Neural progenitor cell (in vitro differentiated cells): ENCODE measurements at regions not wholly inside any gene's neighbourhood (a gene's known extent, or its start where the extent isn't known, plus 50 kb on each side); places are given as distances from the start of the nearest gene placed in this dataset.

Experiments
- EZH2 ChIP-seq: fragments of 200-600 bp; sonication (generic); IDR thresholded peaks from 2 replicates; pipeline ENCODE4 v1.6.1; 2017; ENCODE audit warnings: antibody characterized with exemption, mild to moderate bottlenecking, moderate library complexity
- TF ChIP-seq, protein P1 (sequence below): fragments of 200-600 bp; sonication (generic); IDR thresholded peaks from 2 replicates; pipeline ENCODE4 v1.5.1; 2017; ENCODE audit warnings: antibody characterized with exemption, mild to moderate bottlenecking

GRCh38 chr13:37168926-37169325 lies 63.5 kb upstream of the CSNK1A1L start:
- TF ChIP-seq, protein P1, sequence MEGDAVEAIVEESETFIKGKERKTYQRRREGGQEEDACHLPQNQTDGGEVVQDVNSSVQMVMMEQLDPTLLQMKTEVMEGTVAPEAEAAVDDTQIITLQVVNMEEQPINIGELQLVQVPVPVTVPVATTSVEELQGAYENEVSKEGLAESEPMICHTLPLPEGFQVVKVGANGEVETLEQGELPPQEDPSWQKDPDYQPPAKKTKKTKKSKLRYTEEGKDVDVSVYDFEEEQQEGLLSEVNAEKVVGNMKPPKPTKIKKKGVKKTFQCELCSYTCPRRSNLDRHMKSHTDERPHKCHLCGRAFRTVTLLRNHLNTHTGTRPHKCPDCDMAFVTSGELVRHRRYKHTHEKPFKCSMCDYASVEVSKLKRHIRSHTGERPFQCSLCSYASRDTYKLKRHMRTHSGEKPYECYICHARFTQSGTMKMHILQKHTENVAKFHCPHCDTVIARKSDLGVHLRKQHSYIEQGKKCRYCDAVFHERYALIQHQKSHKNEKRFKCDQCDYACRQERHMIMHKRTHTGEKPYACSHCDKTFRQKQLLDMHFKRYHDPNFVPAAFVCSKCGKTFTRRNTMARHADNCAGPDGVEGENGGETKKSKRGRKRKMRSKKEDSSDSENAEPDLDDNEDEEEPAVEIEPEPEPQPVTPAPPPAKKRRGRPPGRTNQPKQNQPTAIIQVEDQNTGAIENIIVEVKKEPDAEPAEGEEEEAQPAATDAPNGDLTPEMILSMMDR, result no peak
- TF ChIP-seq EZH2, result no peak
